ENCODE measurements at regions not wholly inside any gene's neighbourhood (a gene's known extent, or its start where the extent isn't known, plus 50 kb on each side); places are given as distances from the start of the nearest gene placed in this dataset.
"Not testable (repeated sequence)": the region's sequence is repeated elsewhere in the genome, so short reads cannot be mapped to it uniquely, and the experiment has no call there.

DNA sequence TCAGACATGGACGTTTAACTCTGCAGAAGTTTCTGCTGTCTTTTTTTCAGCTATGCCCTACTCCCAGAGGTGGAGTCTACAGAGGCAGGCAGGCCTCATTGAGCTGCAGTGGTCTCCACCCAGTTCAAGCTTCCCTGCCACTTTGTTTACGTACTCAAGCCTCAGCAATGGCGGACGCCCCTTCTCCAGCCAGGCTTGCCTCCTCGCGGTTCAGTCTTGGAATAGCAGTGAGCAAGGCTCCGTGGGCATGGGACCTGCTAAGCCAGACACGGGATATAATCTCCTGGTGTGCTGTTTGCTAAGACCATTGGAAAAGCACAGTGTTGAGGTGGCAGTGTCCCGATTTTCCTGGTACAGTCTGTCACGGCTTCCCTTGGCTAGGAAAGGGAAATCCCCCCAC lies 496.2 kb upstream of the UBE2E2 start:
- not testable (repeated sequence) for DNase-seq

DNA sequence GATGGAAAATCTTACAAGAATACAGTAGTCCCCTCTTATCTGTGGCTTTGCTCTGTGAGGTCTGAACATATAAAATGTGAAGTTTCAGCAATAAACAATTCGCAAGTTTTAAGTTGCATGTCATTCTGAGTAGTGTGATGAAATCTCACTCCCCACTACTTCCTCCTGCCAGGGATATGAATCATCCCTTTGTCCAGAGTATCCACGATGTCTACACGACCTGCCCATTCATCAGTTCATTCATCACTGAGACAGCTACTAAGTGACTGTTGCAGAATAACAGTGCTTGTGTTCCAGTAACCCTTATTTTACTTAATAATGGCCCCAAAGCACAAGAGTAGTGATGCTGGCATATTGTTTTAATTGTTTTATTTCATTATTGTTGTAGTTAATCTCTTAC lies 489.2 kb upstream of the UBE2E2 start:
- no peak for DNase-seq

DNA sequence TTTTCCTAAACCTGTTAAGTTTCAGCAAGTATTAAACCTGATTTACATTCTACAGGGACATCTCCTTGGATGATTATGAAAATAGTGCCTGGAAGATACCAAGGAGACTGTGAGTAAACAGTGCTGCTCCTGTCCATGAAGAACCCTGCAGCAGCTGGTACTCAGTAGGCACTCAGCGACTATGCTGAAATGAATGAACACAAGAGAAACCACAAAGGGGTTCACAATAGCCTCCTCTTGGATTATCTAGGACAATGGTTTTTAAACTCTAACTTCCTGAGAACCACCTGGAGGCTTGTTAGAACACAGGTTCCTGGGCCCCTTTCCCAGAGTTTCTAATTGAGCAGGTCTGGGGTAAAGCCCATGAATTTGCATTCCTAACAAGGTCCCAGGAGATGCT lies 488.4 kb upstream of the UBE2E2 start:
- DNase-seq: no peak

DNA sequence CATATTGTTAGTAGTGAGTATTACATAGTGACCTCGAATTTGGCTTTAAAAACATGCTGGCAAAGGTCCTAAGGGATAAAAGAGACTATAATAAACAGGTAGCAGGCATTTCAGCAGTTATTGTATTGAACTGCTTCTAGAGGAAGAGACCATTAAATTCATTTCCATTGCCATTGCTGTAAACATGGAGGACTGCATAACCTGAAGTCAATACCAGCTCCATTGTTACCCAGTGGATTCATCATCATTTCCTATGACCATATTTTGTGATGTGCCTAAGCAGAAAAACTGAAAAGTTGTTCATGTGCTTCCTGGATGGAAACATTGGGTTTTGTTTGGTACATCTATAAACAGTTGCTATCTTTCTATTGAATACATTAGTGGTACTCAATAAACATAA lies 482.5 kb upstream of the UBE2E2 start:
- DNase-seq: no peak

DNA sequence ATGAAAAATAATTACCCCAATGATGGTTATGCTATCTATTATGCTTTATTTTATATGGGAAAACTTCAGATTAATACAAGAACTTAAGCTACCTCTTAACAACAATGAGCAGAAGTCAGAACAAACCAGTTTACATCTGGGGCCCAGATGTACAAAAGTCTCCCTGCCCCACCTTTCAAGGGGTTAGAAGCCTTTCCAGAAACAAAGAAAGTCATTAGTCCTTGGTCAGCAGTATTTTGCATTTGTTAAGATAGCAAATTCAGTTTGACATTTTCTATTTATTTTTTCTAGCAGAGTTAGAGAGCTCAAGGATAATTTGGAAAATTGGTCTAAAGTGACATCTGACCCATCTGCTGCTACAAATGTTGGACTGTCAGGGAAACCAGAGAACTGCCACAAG lies 478.7 kb upstream of the UBE2E2 start:
- DNase-seq: no peak

DNA sequence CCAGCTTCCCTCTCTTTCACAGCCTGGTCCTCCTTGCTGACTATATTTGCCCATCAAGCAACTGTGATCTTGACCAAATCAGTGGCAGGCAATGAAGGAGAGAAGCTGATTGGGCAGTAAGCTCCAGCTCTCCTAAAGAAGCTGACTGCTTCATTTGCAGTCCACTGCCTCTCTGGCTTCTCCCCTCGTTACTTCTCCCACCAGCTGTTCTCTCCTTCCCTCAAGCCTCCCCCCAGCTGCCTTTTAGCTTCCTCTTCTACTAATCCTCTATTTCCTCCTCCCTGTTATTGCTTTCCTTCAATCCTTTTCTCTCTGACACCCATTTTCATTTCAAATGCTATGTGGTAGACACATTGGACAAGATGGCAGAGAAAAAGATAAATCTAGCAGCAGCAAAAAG lies 474.7 kb upstream of the UBE2E2 start:
- DNase-seq: no peak

DNA sequence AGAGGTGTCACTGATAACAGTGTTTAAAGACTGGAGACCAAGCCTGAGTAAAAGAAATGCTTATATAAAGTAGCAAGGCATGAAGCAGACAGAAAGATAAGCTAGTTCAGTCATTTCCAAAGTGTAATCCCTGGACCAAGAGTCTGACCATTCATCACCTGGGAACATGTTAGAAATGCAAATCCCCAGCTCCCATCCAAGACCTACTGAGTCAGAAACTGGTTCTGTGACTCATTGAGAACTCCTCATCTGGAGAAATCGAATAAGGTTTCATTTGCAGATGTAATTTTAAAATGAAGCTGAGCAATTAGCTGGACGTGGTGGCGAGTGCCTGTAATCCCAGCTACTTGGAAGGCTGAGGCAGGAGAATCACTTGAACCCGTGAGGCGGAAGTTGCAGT lies 473.9 kb upstream of the UBE2E2 start:
- no peak for DNase-seq

DNA sequence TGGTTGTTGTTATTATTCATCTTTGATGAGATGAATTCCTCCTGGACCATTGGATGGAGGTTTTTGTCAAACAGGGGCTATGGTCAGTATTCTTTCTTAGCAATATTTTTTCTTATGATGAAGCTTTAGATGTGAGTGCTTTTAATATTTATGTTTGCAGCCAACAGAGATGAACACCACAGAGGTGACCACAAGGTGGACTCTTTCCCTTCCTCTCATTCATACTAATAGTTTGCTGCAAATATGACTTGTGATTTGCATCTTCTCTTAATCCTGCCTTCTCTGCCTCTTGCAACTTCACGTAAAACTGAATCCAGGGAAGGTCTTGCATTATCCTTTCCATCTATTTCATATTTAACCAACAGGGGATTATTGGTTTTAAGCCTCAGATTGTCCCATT lies 473.1 kb upstream of the UBE2E2 start:
- DNase-seq: peak; percentile 23

DNA sequence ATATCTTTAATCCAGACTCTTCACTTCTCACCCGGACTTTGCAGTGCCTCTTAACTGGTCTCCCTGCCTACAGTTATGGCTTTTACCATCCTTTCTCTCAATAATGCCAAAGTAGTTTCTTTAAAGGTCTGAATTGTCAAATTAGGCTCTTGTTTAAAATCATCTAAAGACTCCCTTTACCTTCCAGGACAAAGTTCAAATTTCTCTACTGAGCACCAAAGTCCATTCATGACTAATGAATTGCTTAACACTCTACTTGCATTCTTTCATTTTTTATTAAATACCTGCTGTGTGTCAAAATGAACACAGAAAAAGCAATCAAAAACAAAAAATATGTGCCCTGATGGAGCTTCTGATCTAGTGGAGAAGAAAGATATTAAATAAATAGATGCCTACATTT lies 472.4 kb upstream of the UBE2E2 start:
- DNase-seq: no peak

DNA sequence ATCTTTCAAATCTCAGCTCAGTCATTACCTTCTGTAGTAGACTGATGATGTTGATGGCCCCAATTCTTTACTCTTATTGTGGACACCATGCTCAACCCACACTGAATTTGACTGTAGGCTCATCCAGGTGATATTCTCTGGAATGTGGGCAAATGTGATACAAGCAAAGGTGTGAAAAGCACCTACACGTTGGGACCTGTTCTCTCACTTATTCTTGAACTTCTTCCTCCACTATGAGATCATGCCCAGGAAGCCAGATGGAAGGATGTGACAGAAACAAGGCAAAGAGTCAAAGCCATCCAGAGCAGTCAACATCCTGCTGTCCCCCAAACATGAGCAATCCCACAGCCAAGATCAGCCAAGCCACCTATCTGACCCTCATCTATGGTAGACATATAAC lies 471.2 kb upstream of the UBE2E2 start:
- DNase-seq: no peak

DNA sequence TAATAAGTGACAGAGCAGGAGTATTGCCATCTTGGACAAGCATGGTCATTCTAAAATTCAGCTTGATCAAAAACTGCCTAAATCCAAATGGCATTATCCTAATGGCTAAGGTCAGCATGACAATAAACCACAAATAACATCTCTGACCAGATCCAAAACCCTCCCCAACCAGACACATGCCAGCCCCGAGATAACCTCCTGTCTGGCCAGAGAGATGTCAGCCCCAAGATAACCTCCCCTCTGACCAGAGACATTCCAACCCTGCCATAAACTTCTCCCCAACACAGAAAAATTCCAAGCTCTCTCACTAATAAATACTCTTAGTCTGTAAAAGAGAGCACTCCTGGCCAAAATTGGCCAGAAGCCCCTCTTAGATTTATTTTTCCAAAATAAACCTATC lies 470.5 kb upstream of the UBE2E2 start:
- DNase-seq: no peak

DNA sequence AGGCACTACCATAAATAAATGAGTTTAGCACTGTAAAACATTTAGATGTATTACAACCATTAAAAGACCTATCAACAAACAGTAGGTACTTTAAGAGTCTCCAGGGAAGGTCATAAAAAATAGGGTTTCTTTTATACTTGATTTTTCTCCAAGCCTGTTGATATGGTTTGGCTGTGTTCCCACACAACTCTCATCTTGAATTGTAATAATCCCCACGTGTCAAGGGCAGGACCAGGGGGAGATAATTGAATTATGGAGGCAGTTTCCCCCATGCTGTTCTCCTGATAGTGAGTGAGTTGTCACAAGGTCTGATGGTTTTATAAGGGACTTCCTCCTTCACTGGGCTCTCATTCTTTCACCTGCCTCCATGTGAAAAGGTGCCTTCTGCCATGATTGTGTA lies 468.9 kb upstream of the UBE2E2 start:
- DNase-seq: no peak

DNA sequence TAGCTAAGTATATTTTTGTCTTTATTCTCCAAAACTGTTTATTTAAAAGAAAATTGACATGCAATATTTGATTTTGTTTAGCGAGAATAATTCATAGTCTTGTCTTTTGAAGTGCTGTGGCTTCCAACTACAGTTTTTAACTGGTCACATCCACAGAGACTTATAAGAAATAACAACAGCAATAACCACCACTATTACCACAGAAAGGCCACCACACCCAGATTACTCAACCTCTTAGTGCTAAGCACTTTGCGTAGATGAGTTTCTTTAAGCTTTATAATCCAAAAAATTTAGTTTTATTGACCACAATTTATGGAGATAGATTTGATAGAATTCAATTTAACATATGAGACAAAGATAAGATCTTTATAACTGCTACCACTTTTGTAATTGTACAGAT lies 468.4 kb upstream of the UBE2E2 start:
- DNase-seq: no peak

DNA sequence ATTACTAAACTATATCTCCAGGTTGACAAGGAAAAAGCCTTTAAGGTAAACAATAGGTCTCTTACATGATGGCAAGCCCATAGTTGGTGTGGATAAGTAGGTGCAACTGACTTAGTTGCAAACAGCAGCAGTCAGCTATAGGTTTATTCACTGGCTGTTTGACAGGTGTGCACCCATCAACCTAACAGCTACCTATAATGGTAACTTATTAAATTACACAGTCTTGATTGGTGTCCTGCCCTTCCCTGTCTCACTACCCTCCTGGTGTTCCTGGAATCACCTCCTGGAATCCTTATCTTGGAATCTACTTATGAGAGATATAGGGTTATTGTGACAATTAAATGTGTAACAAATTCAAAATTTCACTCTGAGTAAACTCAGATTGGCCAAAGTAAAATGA lies 467.8 kb upstream of the UBE2E2 start:
- no peak for DNase-seq

DNA sequence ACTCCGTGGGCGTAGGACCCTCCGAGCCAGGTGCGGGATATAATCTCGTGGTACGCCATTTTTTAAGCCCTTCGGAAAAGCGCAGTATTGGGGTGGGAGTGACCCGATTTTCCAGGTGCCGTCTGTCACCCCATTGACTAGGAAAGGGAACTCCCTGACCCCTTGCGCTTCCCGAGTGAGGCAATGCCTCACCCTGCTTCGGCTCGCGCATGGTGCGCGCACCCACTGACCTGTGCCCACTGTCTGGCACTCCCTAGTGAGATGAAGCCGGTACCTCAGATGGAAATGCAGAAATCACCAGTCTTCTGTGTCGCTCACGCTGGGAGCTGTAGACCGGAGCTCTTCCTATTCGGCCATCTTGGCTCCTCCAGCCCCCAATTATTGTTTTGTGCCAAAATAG lies 459.7 kb upstream of the UBE2E2 start:
- not testable (repeated sequence) for DNase-seq

DNA sequence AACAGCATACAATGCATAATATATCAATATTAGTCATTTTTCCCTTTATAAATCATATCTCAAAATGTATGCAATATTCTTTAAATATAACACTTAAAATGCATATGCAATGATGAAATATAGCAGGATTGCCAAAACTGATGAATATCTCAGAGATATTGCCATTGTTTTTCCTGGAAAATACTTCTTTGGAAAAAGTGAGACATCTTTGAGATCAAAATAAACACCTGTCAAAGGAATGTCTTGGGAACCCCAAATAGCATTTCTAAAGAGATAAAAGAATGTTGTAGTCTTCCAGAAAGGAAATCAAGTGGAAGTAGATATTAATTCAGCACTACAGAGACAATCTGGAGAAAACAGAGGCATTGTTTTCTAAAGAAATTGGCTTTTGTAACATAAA lies 457.8 kb upstream of the UBE2E2 start:
- DNase-seq: no peak

DNA sequence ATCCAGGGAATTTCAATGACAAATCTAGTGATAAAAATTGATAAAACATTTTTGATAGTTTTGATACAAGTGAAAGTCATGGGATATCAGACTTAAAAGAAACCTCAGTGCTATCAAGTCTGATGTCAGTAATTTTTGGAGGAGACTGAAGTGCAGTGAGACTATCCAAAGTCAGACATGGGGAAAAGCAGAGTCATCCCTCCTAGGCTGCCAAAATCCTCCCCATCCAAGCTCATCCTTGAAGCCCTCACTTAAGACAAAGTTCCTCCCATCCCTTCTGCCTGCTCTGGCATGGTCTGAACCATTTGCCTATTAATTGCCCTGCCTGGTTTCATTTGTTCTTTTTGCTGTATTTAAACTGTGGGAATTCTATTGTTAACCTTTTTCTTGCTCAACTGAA lies 456.9 kb upstream of the UBE2E2 start:
- DNase-seq: peak; percentile 15

DNA sequence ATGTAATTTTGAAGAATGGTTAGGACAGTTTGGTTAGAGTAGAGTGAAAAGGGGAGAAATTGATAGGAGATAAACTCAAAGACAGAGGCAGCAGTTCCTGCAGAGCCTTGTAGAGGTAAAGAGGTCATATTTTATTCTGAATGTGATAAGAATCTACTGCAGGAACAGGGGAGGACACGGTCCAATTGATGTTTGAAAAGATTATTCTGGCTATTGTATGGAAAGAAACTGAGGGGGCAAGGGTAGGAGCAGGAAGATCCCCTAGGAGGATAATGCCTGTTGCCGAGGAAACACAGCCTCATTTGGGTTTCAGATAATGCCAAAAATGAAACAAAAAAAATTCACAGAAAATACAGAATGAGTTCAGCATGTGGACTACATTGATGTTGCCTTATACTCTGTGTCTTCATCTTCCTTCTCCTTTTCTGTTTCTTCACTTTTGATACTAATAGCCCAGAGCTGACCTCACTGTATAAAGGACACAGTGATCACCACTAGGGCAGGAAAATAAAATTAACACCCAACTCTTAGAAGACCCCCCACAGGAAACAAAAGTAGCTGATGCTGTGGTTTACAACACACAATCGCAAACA lies 454.6 kb upstream of the UBE2E2 start:
- DNase-seq: peak; percentile 6

DNA sequence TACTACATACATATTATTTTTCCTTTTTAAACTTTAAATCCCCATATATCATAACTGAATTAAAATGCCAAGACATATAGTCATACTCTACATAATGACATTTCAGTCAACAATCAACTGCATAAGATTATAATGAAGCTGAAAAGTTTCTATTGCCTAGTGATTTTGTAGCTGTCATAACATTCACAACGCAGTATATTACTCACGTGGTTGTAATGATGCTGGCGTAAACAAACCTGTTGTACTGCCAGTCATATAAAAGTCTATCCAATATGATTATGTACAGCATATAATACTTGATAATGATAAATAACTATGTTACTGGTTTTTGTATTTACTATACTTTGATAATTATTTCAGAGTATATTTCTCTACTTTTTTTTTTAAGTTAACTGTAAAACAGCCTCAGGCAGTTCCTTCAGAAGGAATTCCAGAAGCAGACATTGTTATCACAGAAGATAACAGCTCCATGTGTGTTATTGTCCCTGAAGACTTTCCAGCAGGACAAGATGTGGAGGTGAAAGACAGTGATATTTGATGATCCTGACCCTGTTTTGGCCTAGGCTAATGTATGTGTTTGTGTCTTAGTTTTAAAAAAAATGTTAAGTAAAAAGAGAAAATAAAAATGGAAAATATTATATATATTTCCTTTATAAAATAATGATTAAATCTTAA lies 443.4 kb upstream of the UBE2E2 start:
- DNase-seq: no peak

DNA sequence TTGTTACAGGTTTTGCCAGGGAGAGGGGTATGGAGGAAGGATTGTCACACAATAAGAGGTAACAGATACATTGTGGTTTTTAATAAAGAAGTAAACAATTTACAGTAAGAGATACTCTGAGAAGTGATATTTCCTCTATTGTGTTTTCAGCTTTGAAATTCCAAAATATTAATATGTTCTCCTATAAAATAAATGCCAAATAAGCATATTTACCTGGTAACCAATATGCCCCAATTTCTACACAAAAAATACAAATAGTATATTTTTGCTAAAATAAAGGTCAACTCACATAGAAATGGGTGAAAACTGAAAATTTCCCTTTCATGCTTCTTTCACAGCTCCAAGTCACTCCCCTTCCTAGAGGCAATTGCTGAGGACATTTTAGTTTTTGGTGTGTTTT lies 437.4 kb upstream of the UBE2E2 start:
- DNase-seq: no peak

DNA sequence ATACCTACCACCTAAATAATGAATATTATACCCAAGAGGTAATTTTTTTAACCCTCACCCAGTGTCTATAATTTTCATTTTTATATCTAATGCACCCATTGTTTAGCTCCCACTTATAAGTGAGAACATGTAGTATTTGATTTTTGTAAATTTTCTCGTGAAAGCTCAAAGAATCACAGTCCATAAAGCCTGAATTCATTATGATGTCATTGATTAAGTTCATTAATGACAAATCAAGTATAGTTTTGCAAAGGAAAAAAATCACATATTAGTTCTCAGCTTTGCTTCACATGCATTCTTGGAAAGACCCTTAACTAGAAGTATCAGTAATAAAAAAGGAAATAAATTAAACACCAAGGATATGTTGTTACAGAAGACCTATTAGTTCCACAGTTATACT lies 425.3 kb upstream of the UBE2E2 start:
- DNase-seq: no peak

DNA sequence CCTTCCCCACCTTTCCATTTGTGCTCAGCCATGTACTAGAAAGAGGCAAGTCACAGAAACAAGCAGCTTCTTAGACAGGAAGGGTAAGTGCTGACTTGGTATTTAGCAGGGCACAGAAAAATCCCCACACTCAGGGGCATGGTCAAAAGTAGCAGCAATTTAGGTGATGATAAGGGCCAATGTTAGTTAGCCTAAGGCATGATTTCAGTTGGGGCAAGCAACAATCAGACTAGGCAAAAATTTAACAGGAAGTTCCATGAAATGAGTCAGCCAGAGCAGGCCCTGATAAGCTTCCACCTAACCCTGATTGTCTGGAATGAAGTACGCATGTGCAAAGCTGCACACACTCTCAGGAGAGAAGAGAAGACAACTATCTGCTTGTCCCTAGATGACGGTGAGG lies 423.4 kb upstream of the UBE2E2 start:
- no peak for DNase-seq

DNA sequence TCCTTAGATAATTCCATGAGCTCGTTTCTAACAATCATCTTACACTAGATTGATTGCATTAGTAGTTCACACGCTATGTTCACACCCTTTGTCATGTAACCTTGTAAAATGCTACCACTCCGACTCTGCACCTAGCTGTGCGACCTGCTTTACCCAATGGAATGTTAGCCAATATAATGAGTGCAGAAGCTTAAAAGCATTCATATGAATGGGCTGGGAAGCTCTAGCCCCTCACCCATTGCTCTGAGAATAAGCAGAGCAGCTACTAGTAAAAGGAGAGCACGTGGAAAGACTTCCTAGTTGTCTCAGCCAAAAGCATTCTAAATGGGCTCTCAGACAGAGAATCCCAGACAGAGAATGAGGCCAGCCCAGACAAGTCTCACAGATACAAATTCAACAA lies 410.6 kb upstream of the UBE2E2 start:
- no peak for DNase-seq

DNA sequence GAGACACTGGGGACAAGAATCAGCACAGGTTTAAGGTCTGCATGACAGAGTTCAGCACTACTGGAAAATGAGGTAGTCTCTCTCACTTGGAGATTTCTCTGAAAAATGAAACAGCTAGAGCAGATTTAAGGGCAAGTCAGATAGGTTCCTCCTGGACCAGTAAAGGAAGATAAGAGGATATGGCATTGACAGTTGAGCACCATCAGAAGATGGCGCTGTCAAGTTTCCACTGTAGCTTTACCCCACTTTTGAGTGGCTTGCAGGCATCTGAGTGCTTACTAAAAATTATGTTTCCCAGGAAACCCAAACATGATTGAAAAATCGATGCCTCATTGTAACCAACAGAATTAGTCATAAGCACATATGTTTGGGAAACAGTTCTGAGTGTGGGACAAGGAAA lies 407.2 kb upstream of the UBE2E2 start:
- no peak for DNase-seq

DNA sequence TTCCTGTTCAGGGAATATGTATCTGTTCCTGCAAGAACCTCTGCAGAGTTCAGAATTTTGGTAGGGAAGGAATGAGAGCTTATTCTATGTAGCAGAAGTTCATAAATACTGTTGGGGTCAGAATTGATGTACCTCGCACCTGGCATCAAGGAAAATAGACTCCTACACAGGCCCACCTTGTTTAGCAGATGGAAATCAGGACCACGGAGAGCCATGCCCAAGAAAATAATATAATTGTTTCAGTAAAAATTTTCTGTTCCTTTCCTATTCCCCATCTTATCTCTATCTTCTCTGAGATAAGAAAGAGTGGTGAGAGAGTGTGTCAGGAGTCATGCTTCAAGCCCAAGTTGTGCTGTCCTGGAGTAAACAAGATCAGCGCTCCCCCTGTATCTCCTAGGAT lies 404.7 kb upstream of the UBE2E2 start:
- no peak for DNase-seq

Measured in hindlimb muscle (tissue), 1 donor.